ENCODE measurements at regions not wholly inside any gene's neighbourhood (a gene's known extent, or its start where the extent isn't known, plus 50 kb on each side); places are given as distances from the start of the nearest gene placed in this dataset.

- TF ChIP-seq ZNF384 (IDR thresholded peaks at IDR 0.05), result no peak
- no peak for TF ChIP-seq SP1 (IDR thresholded peaks at IDR 0.05)
- TF ChIP-seq L3MBTL2 (conservative IDR thresholded peaks at IDR 0.05), result no peak
Observed at GRCh38 chr17:63189082-63189481, 223.0 kb downstream of the TANC2 start.

Data from HEK293T (cell line).